ENCODE measurements at regions not wholly inside any gene's neighbourhood (a gene's known extent, or its start where the extent isn't known, plus 50 kb on each side); places are given as distances from the start of the nearest gene placed in this dataset.
"Not testable (repeated sequence)": the region's sequence is repeated elsewhere in the genome, so short reads cannot be mapped to it uniquely, and the experiment has no call there.

DNA sequence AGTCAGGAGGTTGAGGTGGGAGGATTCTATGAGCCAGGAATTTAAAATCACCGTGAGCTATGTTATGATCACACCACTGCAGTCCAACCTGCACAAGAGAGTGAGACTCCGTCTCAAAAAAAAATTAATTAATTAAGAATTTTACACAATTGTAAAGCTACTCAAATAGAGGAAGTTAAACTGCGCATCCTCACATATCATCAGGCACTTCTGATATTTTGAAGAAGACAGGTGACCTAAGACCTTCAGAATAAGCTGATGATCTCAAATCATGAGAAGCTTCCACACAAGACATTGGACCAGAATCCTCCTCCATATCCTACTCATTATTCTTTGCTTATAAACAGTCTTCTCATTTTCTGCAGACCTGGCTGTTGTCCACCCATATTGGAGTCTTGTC is 800.9 kb downstream of the TMEM121 start:
- DNase-seq (ENCODE audit: low spot score) = no peak

DNA sequence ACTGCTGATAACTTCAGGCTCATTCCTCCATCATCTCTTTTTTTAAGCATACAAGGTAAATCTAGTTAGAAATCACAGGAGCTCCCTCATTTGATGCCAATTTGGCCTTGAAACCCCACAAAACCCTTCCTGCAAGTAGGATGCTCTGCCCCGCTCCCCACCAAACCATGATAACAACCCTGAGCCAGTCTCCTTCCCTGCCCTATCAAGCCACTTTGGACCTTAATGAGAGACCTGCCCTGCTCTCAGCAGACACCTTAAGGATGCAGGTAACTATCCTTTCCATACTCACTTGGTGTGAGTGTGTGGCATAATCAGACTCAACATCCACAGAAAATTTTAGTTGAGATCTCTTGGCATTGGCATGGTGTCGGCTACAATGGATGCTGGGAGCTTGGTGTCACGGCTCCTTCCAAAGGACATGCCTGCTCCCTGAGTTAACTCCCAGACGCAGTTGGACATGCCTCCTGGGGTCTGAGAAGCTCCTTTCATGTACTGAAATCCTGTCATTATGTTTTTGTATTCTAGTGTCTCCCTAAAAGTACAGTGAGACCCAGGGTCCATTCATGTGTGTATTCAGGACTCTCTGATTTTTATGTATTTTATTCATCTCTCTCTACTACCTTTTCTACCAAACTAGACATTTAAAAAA is 801.4 kb downstream of the TMEM121 start:
- not testable (repeated sequence) for DNase-seq (ENCODE audit: low spot score)

- not testable (repeated sequence) for DNase-seq (ENCODE audit: low spot score)
Measured at GRCh38 chr14:106329243-106329642, 802.9 kb downstream of the TMEM121 start.

- DNase-seq (ENCODE audit: low spot score) = not testable (repeated sequence)
Measured at GRCh38 chr14:106329987-106330774, 803.8 kb downstream of the TMEM121 start.

DNA sequence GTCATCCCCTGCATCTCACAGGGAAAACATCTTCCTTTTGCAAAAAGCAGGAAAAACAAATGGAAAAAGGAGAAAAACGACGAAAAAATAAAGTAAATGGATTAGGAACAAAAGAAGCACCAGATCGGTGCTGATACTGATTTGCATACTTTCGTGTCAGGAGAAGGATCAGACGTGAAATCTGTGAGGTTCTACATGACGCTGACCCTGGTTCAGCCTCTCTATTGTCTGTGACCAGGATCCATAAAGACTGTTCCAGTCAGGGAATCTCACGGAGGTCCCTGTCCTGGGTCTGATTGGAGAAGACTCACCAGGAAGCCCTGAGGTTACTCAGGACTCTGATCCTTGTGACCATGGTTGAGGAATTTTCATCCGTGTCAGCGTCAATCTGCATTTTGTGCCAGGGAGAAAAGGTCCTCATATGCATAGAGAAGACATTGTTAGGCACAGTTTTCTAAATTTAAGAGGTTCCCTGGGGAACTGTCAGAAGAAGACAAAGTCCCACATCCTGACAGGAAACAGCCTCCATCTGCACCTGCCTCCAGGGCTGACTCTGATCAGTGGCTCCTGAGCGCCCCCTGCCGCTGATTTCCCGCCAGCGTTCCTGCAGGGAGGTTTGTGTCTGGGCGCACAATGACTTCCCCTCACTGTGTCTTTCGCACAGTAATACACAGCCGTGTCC is 808.2 kb downstream of the TMEM121 start:
- DNase-seq (ENCODE audit: low spot score) = not testable (repeated sequence)

- not testable (repeated sequence) for DNase-seq (ENCODE audit: low spot score)
Measured at GRCh38 chr14:106335110-106335429, 808.7 kb downstream of the TMEM121 start.

DNA sequence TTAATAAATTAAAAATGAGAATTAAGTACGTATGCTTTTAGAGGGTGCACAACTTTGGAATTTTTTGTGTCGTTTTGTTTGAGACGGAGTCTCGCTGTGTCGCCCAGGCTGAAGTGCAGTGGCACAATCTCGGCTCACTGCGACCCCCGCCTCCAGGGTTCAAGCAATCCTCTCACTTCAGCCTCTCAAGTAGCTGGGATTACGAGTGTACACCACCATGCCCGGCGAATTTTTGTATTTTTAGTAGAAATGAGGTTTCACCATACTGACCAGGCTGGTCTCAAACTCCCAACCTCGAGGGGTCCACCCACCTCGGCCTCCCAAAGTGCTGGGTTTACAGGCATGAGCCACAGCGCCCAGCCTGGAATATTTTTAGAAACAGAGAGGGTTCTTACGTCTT is 812.4 kb downstream of the TMEM121 start:
- DNase-seq (ENCODE audit: low spot score) = not testable (repeated sequence)

- DNase-seq (ENCODE audit: low spot score) = not testable (repeated sequence)
Measured at GRCh38 chr14:106340658-106341057, 814.3 kb downstream of the TMEM121 start.

GRCh38 chr14:106341161-106341560 is 814.8 kb downstream of the TMEM121 start:
- not testable (repeated sequence) for DNase-seq (ENCODE audit: low spot score)

DNA sequence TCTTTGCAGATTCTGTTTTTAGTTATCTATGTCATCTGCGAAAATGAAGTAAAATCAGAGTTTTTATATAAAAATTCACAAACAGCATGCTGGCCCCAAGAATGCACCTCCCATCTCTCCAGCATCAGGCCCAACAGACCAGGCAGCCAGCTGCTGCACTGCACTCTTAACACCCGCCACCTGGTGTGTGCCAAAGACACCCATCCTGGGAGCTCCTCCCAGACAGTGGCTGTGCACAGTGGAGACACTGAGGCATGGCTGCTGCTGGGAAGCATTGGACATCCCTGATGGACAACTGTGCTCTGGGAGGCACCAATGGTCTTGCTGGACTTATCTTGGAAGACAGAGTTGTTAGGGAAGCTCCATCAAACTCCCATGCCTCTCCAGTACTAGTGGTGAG is 817.2 kb downstream of the TMEM121 start:
- no peak for DNase-seq (ENCODE audit: low spot score)

- DNase-seq (ENCODE audit: low spot score) = not testable (repeated sequence)
Measured at GRCh38 chr14:106344065-106344614, 817.8 kb downstream of the TMEM121 start.

- not testable (repeated sequence) for DNase-seq (ENCODE audit: low spot score)
Measured at GRCh38 chr14:106344791-106345479, 818.6 kb downstream of the TMEM121 start.

- DNase-seq (ENCODE audit: low spot score) = no peak
Measured at GRCh38 chr14:106346084-106346483, 819.7 kb downstream of the TMEM121 start.

DNA sequence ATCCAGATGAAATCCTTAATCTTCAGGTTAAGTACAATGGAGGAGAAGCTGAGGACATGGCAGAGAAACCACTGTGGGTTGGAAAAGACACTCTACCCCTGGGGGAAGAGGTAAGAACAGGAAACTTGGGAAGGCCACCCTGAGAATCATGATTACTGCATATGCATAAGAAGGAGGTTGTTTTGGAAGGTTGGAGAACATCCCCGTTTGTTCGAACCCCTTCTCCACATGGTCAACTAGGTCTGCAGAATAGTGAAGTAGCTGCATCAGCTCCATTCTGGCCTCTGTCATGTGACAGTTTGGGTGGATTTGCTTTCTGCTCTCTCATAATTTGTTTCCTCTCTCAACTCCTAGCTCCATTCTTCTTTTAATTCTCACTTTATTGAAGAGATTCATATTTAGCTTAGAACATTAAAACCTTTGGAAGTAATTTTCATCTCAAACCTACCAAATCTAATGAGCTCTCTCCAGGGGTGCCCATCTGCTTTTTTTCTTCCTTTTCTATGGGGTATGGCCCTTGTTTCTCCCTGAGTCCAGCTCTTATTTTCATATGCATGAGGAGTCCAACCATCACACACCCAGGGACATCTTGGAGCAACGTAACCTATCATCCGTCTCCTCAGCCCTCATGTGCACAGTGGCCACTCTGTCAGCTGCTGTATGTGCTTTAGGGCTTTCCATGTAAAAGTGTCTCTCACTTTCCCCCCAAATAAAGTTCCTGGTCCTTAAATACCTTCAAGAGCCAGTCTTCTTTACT is 820.3 kb downstream of the TMEM121 start:
- no peak for DNase-seq (ENCODE audit: low spot score)

GRCh38 chr14:106347291-106347778 is 821.0 kb downstream of the TMEM121 start:
- DNase-seq (ENCODE audit: low spot score) = no peak

DNA sequence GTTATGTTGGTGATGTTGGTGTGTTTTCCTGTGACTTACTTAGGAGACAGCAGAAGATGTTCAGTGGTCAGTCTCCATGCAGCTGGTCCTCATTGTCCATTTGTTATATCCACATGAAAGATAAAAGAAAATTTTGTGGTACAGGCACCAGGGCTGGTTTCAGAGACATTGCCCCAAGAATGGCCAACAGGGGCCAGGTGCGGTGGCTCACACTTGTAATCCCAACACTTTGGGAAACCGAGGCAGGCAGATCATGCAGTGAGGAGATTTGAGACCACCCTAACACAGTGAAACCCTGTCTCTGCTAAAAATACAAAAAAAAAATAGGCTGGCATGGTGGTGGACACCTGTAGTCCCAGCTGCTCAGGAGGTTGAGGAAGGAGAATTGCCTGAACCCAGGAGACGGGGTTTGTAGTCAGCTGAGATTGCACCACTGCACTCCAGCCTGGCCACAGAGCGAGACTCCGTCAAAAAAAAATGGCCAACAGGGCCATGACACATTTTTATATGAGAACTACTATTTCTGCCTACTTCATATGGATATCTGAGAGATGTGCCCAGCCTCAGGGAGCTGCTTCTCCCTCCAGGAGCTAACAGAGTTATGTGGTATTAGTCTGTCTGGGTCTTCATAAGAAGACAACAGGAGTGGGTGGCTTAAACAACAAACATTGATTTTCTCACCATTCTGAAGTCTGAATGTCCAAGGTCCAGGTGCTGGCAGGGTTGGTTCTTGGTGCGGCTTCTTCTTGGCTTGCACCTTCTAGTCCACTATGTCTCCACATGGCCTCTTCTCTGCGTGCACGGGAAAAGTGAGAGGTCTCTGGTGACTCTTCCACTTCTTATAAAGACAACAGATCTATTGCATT is 821.7 kb downstream of the TMEM121 start:
- no peak for DNase-seq (ENCODE audit: low spot score)

- not testable (repeated sequence) for DNase-seq (ENCODE audit: low spot score)
Measured at GRCh38 chr14:106348873-106349540, 822.6 kb downstream of the TMEM121 start.

- DNase-seq (ENCODE audit: low spot score) = not testable (repeated sequence)
Measured at GRCh38 chr14:106349678-106350457, 823.5 kb downstream of the TMEM121 start.
